ENCODE measurements at regions not wholly inside any gene's neighbourhood (a gene's known extent, or its start where the extent isn't known, plus 50 kb on each side); places are given as distances from the start of the nearest gene placed in this dataset.

GRCh38 chr12:98446060-98446459 is 69.3 kb upstream of the TMPO start:
- no peak for TF ChIP-seq ZNF184 (CRISPR knock-in tag; IDR thresholded peaks at IDR 0.05)
- TF ChIP-seq TBP (optimal IDR thresholded peaks at IDR 0.05; ENCODE audit: low read depth, low read length): no peak
- no peak for TF ChIP-seq SLC30A9 (CRISPR knock-in tag; IDR thresholded peaks at IDR 0.05)

All from K562 (cell line).